ENCODE measurements at regions not wholly inside any gene's neighbourhood (a gene's known extent, or its start where the extent isn't known, plus 50 kb on each side); places are given as distances from the start of the nearest gene placed in this dataset.

GRCh38 chr1:229195246-229195645 is 75.7 kb upstream of the RAB4A start:
- H3K27me3 Mint-ChIP-seq, result no peaks in the 10 kb centered on the region
- ATAC-seq (ENCODE audit: low read depth), result no peak
- peaks cover 15% of the 10 kb centered on the region for H3K4me1 Mint-ChIP-seq
- H3K27ac Mint-ChIP-seq, result no peak overlapping the region
- no peak overlapping the region for H3K4me3 Mint-ChIP-seq
- DNase-seq (ENCODE audit: low spot score in 2 of 2), result no peak
- no peaks in the 10 kb centered on the region for H3K36me3 Mint-ChIP-seq
- no peaks in the 10 kb centered on the region for H3K9me3 Mint-ChIP-seq

- ATAC-seq (ENCODE audit: low read depth), result no peak
- H3K9me3 Mint-ChIP-seq, result no peaks in the 10 kb centered on the region
- DNase-seq (ENCODE audit: low spot score in 2 of 2), result no peak
- peaks cover 4% of the 10 kb centered on the region for H3K27me3 Mint-ChIP-seq
- H3K36me3 Mint-ChIP-seq, result no peaks in the 10 kb centered on the region
- no peak overlapping the region for H3K27ac Mint-ChIP-seq
- no peak overlapping the region for H3K4me3 Mint-ChIP-seq
- H3K4me1 Mint-ChIP-seq, result peaks cover 19% of the 10 kb centered on the region
Observed at GRCh38 chr1:229196404-229197264, 74.3 kb upstream of the RAB4A start.

GRCh38 chr1:229197265-229197585 is 73.7 kb upstream of the RAB4A start:
- no peak for ATAC-seq (ENCODE audit: low read depth)
- Mint-ChIP-seq H3K27ac (no peak overlapping the region), H3K9me3 (no peaks in the 10 kb centered on the region), H3K36me3 (no peaks in the 10 kb centered on the region), H3K4me1 (peaks cover 19% of the 10 kb centered on the region), H3K4me3 (no peak overlapping the region), H3K27me3 (peaks cover 4% of the 10 kb centered on the region)
- DNase-seq (ENCODE audit: low spot score in 2 of 2), result no peak

- Mint-ChIP-seq H3K4me1 (peaks cover 19% of the 10 kb centered on the region), H3K36me3 (no peaks in the 10 kb centered on the region), H3K27ac (no peak overlapping the region), H3K4me3 (peak overlapping the region; percentile 53), H3K27me3 (peaks cover 4% of the 10 kb centered on the region), H3K9me3 (no peaks in the 10 kb centered on the region)
- no peak for DNase-seq (ENCODE audit: low spot score in 2 of 2)
- ATAC-seq (ENCODE audit: low read depth), result peak; percentile 72
Observed at GRCh38 chr1:229199261-229200243, 71.4 kb upstream of the RAB4A start.

- H3K4me3 Mint-ChIP-seq, result no peak overlapping the region
- no peak overlapping the region for H3K27ac Mint-ChIP-seq
- DNase-seq (ENCODE audit: low spot score in 2 of 2) (no peak), ATAC-seq (ENCODE audit: low read depth) (no peak)
- H3K36me3 Mint-ChIP-seq, result no peaks in the 10 kb centered on the region
- no peaks in the 10 kb centered on the region for H3K9me3 Mint-ChIP-seq
- H3K4me1 Mint-ChIP-seq, result peaks cover 19% of the 10 kb centered on the region
- peaks cover 5% of the 10 kb centered on the region for H3K27me3 Mint-ChIP-seq
Observed at GRCh38 chr1:229203030-229203751, 67.7 kb upstream of the RAB4A start.

- Mint-ChIP-seq H3K4me1 (peaks cover 14% of the 10 kb centered on the region), H3K27me3 (peaks cover 5% of the 10 kb centered on the region), H3K4me3 (no peak overlapping the region), H3K36me3 (no peaks in the 10 kb centered on the region), H3K9me3 (no peaks in the 10 kb centered on the region), H3K27ac (no peak overlapping the region)
- ATAC-seq (ENCODE audit: low read depth) (no peak), DNase-seq (ENCODE audit: low spot score in 2 of 2) (no peak)
Observed at GRCh38 chr1:229203991-229204632, 66.8 kb upstream of the RAB4A start.

GRCh38 chr1:229204921-229205777 is 65.8 kb upstream of the RAB4A start:
- DNase-seq (ENCODE audit: low spot score in 2 of 2) (no peak), ATAC-seq (ENCODE audit: low read depth) (no peak)
- Mint-ChIP-seq H3K4me1 (peaks cover 5% of the 10 kb centered on the region), H3K36me3 (no peaks in the 10 kb centered on the region), H3K9me3 (no peaks in the 10 kb centered on the region), H3K27me3 (peaks cover 5% of the 10 kb centered on the region), H3K4me3 (no peak overlapping the region), H3K27ac (no peak overlapping the region)

GRCh38 chr1:229205854-229206253 is 65.1 kb upstream of the RAB4A start:
- DNase-seq (ENCODE audit: low spot score in 2 of 2) (no peak), ATAC-seq (ENCODE audit: low read depth) (no peak)
- H3K27me3 Mint-ChIP-seq, result peaks cover 4% of the 10 kb centered on the region
- H3K27ac Mint-ChIP-seq, result no peak overlapping the region
- H3K9me3 Mint-ChIP-seq, result no peaks in the 10 kb centered on the region
- no peak overlapping the region for H3K4me3 Mint-ChIP-seq
- H3K4me1 Mint-ChIP-seq, result peaks cover 2% of the 10 kb centered on the region
- no peaks in the 10 kb centered on the region for H3K36me3 Mint-ChIP-seq

- Mint-ChIP-seq H3K27ac (no peak overlapping the region), H3K4me3 (no peak overlapping the region), H3K27me3 (peaks cover 1% of the 10 kb centered on the region), H3K4me1 (no peaks in the 10 kb centered on the region), H3K9me3 (no peaks in the 10 kb centered on the region), H3K36me3 (no peaks in the 10 kb centered on the region)
- ATAC-seq (ENCODE audit: low read depth) (no peak), DNase-seq (ENCODE audit: low spot score in 2 of 2) (no peak)
Observed at GRCh38 chr1:229207916-229208315, 63.0 kb upstream of the RAB4A start.

- Mint-ChIP-seq H3K4me3 (no peak overlapping the region), H3K36me3 (no peaks in the 10 kb centered on the region), H3K27me3 (peaks cover 1% of the 10 kb centered on the region), H3K4me1 (no peaks in the 10 kb centered on the region), H3K27ac (no peak overlapping the region), H3K9me3 (no peaks in the 10 kb centered on the region)
- no peak for DNase-seq (ENCODE audit: low spot score in 2 of 2)
- no peak for ATAC-seq (ENCODE audit: low read depth)
Observed at GRCh38 chr1:229208481-229208880, 62.4 kb upstream of the RAB4A start.

- no peak overlapping the region for H3K27ac Mint-ChIP-seq
- no peak for DNase-seq (ENCODE audit: low spot score in 2 of 2)
- no peak overlapping the region for H3K4me3 Mint-ChIP-seq
- no peaks in the 10 kb centered on the region for H3K4me1 Mint-ChIP-seq
- no peaks in the 10 kb centered on the region for H3K9me3 Mint-ChIP-seq
- H3K27me3 Mint-ChIP-seq, result peaks cover 1% of the 10 kb centered on the region
- H3K36me3 Mint-ChIP-seq, result no peaks in the 10 kb centered on the region
- ATAC-seq (ENCODE audit: low read depth), result no peak
Observed at GRCh38 chr1:229209386-229209785, 61.5 kb upstream of the RAB4A start.

- H3K27me3 Mint-ChIP-seq, result peaks cover 1% of the 10 kb centered on the region
- H3K4me3 Mint-ChIP-seq, result no peak overlapping the region
- H3K36me3 Mint-ChIP-seq, result no peaks in the 10 kb centered on the region
- no peak for ATAC-seq (ENCODE audit: low read depth)
- no peaks in the 10 kb centered on the region for H3K4me1 Mint-ChIP-seq
- DNase-seq (ENCODE audit: low spot score in 2 of 2), result no peak
- H3K27ac Mint-ChIP-seq, result no peak overlapping the region
- H3K9me3 Mint-ChIP-seq, result no peaks in the 10 kb centered on the region
Observed at GRCh38 chr1:229209816-229210215, 61.1 kb upstream of the RAB4A start.

- no peak overlapping the region for H3K4me3 Mint-ChIP-seq
- H3K27ac Mint-ChIP-seq, result no peak overlapping the region
- H3K27me3 Mint-ChIP-seq, result peaks cover 1% of the 10 kb centered on the region
- H3K9me3 Mint-ChIP-seq, result no peaks in the 10 kb centered on the region
- ATAC-seq (ENCODE audit: low read depth) (no peak), DNase-seq (ENCODE audit: low spot score in 2 of 2) (no peak)
- no peaks in the 10 kb centered on the region for H3K4me1 Mint-ChIP-seq
- no peaks in the 10 kb centered on the region for H3K36me3 Mint-ChIP-seq
Observed at GRCh38 chr1:229210844-229211243, 60.1 kb upstream of the RAB4A start.
